HG03521 (cell line): ENCODE measurements at regions not wholly inside any gene's neighbourhood (a gene's known extent, or its start where the extent isn't known, plus 50 kb on each side); places are given as distances from the start of the nearest gene placed in this dataset.
"Not testable (repeated sequence)": the region's sequence is repeated elsewhere in the genome, so short reads cannot be mapped to it uniquely, and the experiment has no call there.

Experiments
- ATAC-seq: cut with Tn5 transposase; IDR thresholded peaks from one replicate; pipeline ENCODE4 v1.9.1; 2021; ENCODE audit warnings: mild to moderate bottlenecking, moderate library complexity; ENCODE audit not compliant: unreplicated experiment

- no peak for ATAC-seq
Measured at GRCh38 chr15:96209285-96209735, 121.2 kb upstream of the NR2F2 start.

GRCh38 chr15:96213045-96213444 lies 117.5 kb upstream of the NR2F2 start:
- no peak for ATAC-seq

- no peak for ATAC-seq
Measured at GRCh38 chr15:96213896-96214295, 116.6 kb upstream of the NR2F2 start.

- ATAC-seq, result not testable (repeated sequence)
Measured at GRCh38 chr15:96216481-96216880, 114.0 kb upstream of the NR2F2 start.

DNA sequence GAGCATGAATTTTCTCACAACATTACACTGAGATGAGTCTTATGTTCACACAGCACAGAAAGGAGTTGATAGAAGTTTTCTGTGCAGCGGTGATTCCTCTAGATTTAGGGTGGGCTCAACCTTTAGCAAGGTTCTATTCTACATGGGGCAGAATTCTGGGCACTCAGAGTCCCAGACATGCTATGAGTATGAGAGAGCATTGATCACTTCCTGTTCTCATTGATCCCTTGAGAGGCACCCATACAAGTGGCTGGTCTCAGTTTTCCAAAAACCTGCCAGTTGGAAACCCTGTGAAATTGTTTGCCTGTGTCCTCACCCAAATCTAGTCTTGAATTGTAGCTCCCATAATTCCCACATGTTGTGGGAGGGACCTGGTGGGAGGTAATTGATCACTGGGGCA lies 112.5 kb upstream of the NR2F2 start:
- ATAC-seq, result no peak

GRCh38 chr15:96218623-96219455 lies 111.7 kb upstream of the NR2F2 start:
- ATAC-seq, result no peak

DNA sequence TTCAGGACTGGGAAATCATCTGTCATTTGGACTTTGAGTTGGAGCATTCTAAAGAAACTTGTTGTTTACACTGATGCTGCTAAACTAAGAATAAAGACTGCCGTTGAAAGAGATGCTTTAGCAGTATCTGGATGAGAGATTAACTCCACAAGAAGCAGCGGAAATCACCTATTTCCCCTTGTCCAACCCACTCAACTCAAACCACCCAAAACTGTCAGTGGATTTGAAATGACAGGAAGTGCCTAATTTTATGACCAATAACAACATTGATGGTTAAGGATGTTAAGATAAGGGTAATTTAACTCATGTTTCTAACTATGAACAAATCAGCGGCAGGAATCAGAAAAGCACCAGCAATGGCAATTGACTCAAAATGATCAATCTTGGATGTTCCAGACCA lies 110.8 kb upstream of the NR2F2 start:
- no peak for ATAC-seq

- no peak for ATAC-seq
Measured at GRCh38 chr15:96220657-96221056, 109.8 kb upstream of the NR2F2 start.

- no peak for ATAC-seq
Measured at GRCh38 chr15:96222981-96223380, 107.5 kb upstream of the NR2F2 start.

- ATAC-seq, result no peak
Measured at GRCh38 chr15:96223939-96224338, 106.6 kb upstream of the NR2F2 start.

DNA sequence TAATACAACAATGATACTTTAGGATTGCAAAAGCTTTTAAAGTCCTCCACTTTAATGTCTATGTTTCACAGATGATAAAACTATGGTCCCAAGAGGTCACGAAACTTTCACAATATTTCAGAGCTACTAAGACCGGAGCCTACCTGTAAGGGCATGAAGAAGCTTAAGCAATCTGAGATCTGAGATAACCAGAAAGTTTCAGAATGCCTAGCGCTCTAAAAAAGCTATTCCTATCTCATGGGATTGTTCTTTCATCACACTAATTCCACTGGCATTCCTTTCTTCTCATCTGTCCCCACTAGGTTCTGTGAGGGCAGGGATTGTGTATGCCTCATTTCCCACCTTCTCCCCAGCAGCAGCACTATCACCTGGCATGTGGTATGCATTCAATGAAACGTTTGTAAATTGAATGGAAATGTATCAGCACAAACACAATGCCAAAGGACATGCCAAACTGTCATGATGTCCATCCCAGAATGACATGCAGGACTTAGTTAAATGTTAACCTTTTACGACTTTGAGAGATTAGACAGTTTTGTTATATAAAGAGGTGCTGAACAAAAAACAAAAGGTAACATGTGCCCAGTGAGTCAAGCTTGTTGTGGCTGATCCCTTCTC lies 104.7 kb upstream of the NR2F2 start:
- ATAC-seq, result no peak

DNA sequence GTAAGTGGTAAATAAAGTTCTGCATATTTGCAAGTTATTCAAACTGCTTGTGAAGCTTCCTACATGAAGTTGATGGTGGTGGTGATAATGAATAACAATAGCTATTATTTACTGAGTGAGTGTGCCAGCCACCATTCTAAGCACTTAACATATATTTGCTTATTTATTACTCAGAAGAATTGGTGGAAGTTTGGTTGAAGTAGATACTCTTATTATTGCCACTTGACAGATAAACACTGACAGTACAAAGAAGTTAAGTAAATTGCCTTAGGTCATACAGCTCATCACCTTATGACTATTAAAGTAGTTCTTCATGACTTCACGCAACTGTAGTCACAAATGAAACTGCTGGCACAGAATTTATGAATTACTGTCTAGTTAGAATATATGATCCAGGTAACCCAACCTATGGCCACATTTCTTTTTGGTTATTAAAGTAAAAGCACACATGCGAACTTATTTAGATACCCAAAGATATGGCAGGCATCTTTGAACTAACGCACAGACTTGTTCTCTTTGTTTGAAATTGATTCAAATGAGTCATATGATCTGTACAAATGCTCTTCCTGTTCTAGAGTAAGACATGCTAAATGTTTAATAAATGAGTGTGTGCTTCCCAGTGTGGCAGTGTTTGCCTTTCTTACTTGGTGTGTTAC lies 99.8 kb upstream of the NR2F2 start:
- ATAC-seq, result no peak

- no peak for ATAC-seq
Measured at GRCh38 chr15:96232335-96232734, 98.2 kb upstream of the NR2F2 start.

DNA sequence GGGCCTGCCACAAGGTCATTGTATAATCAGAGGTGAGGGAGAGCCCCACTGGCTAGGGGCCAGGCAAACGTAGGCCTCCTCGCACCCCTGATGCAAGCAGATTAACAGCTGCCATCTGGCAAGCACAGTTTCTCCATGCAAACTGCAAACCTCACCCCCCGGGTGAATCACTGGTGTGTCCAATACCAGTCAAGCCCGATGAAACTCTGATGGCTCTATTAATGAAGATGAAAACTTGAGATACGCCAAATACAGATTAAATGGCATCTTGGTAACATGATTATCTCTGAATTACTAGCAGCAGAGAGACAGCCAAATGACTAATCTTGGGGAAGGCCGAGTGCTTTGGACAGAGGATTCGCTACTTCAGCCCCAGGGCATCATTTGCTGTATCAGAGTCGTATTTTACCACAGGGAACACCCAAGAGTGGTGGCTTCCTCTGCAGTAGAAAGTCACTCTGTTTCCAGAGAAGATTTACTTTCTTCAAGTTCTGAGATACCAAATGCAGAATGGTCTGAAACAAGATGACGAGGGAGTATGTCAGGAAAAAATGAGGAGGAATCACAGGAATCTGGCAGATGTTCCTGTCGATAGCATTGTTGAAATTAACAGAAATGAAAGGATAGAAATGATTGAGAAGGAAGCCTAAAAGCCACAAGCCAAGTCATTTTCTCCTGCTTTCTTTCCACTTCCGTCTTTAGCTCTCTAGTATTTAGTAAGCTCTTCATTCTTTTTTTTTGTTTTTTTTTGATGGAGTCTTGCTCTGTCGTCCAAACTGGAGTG lies 96.2 kb upstream of the NR2F2 start:
- no peak for ATAC-seq

- ATAC-seq, result no peak
Measured at GRCh38 chr15:96237002-96237401, 93.5 kb upstream of the NR2F2 start.

GRCh38 chr15:96242761-96243160 lies 87.7 kb upstream of the NR2F2 start:
- no peak for ATAC-seq

GRCh38 chr15:96243701-96244100 lies 86.8 kb upstream of the NR2F2 start:
- no peak for ATAC-seq

DNA sequence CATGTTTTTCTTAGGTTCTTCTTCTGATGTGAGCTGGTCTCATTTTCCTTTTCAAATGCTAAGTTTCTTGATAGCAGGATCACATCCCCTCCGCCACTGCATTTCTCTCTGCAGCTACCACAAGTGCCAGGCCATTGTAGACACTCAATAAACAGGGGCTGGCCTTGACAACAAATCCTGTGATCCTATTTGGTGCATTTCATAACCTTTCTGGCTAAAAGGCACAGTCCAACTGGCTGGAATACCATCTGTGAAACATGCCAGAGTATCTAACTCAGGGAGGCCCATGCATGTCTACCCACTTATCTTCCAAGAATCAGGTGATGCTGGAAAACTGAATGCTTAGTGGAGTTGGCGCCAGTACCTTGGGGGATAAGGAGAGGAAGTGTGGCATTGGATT lies 85.2 kb upstream of the NR2F2 start:
- no peak for ATAC-seq

DNA sequence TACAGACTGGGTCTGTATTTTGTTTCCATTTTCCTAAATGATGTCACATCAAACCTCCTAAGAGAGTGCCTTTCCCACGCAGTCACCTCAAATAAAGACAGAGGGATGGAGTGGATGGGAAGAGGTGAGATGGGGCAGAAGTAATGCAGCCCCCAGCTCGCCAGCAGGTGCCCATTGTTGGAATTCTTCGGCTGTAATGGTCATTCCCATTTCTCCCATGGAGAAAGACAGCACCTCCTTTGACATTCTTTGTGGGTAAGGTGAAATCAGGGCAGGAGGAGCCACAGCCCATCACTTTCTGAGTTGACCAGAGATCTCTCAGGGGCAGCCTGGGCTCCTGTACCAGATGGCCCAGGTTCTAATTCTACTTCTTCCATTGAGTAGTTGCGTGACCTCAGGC lies 84.4 kb upstream of the NR2F2 start:
- ATAC-seq, result no peak

- ATAC-seq, result no peak
Measured at GRCh38 chr15:96247621-96248305, 82.7 kb upstream of the NR2F2 start.

- no peak for ATAC-seq
Measured at GRCh38 chr15:96252148-96252547, 78.4 kb upstream of the NR2F2 start.
